A673 (cell line): ENCODE measurements at regions not wholly inside any gene's neighbourhood (a gene's known extent, or its start where the extent isn't known, plus 50 kb on each side); places are given as distances from the start of the nearest gene placed in this dataset.

ENCODE experiments used
- BruUV-seq: library from RNA; stranded (reverse); fragments of 400-500 nt; replicated peaks from 2 replicates; lab custom pipeline; 2021; lab: Mats Ljungman, UMichigan
- CTCF ChIA-PET: fragments of 300-600 bp; sonication (Branson Sonifier 250); formaldehyde crosslinking; loops from one replicate; lab custom pipeline; 2022; ENCODE audit warnings: antibody characterized with exemption; lab: Charles Lee
- POLR2A ChIA-PET: fragments of 300-600 bp; sonication (Branson Sonifier 250); formaldehyde crosslinking; loops from one replicate; lab custom pipeline; 2022; ENCODE audit warnings: antibody characterized with exemption; ENCODE audit not compliant: low non-redundant PET; lab: Charles Lee
- DNase-seq: peaks from one replicate; pipeline ENCODE4 v3.0.0-alpha.2; 2015; ENCODE audit warnings: low spot score
- H3K27ac ChIP-seq: fragments of 200-600 bp; sonication (generic); 2 replicates; pipeline ENCODE4 v1.5.1; 2016; ENCODE audit warnings: mixed run types, low read depth, mild to moderate bottlenecking, mixed read lengths, antibody characterized with exemption, low read length; ENCODE audit not compliant: poor library complexity, severe bottlenecking
- H3K27me3 ChIP-seq: fragments of 200-600 bp; sonication (generic); replicated peaks from 2 replicates; pipeline ENCODE4 v1.6.1; 2017; ENCODE audit warnings: mixed run types, low read depth, mild to moderate bottlenecking, mixed read lengths, antibody characterized with exemption, low read length; ENCODE audit not compliant: insufficient read depth, poor library complexity
- H3K36me3 ChIP-seq: fragments of 200-600 bp; sonication (generic); 2 replicates; pipeline ENCODE4 v1.6.1; 2016; ENCODE audit warnings: mixed run types, mild to moderate bottlenecking, mixed read lengths, antibody characterized with exemption, low read length; ENCODE audit not compliant: insufficient read depth, poor library complexity, severe bottlenecking
- H3K4me1 ChIP-seq: fragments of 200-600 bp; sonication (generic); 2 replicates; pipeline ENCODE4 v1.6.1; 2017; ENCODE audit warnings: mixed run types, mild to moderate bottlenecking, mixed read lengths, antibody characterized with exemption, low read length; ENCODE audit not compliant: insufficient read depth, poor library complexity, severe bottlenecking
- H3K4me3 ChIP-seq: fragments of 200-600 bp; sonication (generic); 2 replicates; pipeline ENCODE4 v1.5.1; 2016; ENCODE audit warnings: low read depth, mixed run types, mild to moderate bottlenecking, mixed read lengths, low read length; ENCODE audit not compliant: poor library complexity, severe bottlenecking
- H3K9me3 ChIP-seq: fragments of 200-600 bp; sonication (generic); 2 replicates; pipeline ENCODE4 v1.6.1; 2016; ENCODE audit warnings: mixed run types, low read depth, mild to moderate bottlenecking, mixed read lengths, antibody characterized with exemption, low read length; ENCODE audit not compliant: poor library complexity, severe bottlenecking
- CTCF ChIP-seq: fragments of 300-800, 200-600 bp; sonication (generic); conservative IDR thresholded peaks from 2 replicates; pipeline ENCODE4 v1.5.1; 2017; ENCODE audit warnings: low read depth, mild to moderate bottlenecking, antibody characterized with exemption, low read length, moderate library complexity, mixed read lengths
- EZH2 ChIP-seq: fragments of 200-600 bp; sonication (generic); IDR thresholded peaks from 2 replicates; pipeline ENCODE4 v1.6.1; 2017; ENCODE audit warnings: borderline replicate concordance, low read depth, mild to moderate bottlenecking, mixed read lengths, antibody characterized with exemption, low read length; ENCODE audit not compliant: poor library complexity, severe bottlenecking
- intact Hi-C: fragments of 100-400 bp; cut with micrococcal nuclease; formaldehyde crosslinking; loops from one replicate; pipeline ENCODE4 v1.10.0; 2022; ENCODE audit not compliant: unreplicated experiment

- BruUV-seq = no TSS peak
- ChIA-PET POLR2A (no interaction called here), CTCF (interaction anchor here (0.6 to 0.7 kb wide), 2 partner anchors 1635 to 1674 kb away, joined by 6 to 10 read pairs; no protein-coding TSS in a partner anchor)
- no peaks in the 10 kb centered on the region for H3K4me1 ChIP-seq
- DNase-seq = peak; percentile 45
- intact Hi-C loops = no loop called here
- no peak overlapping the region for H3K4me3 ChIP-seq
- no peaks in the 10 kb centered on the region for H3K36me3 ChIP-seq
- no peak overlapping the region for H3K27ac ChIP-seq
- no peaks in the 10 kb centered on the region for H3K9me3 ChIP-seq
- no peaks in the 10 kb centered on the region for H3K27me3 ChIP-seq
- TF ChIP-seq EZH2 (no peak), CTCF (peak; percentile 38)
These were observed 2206.0 kb downstream of the MRPL39 start for GRCh38 chr21:23401278-23401677.

GRCh38 chr21:23398726-23399125 lies 2208.6 kb downstream of the MRPL39 start:
- POLR2A ChIA-PET = no interaction called here
- CTCF ChIA-PET = no interaction called here

GRCh38 chr21:23394458-23394857 lies 2212.8 kb downstream of the MRPL39 start:
- Histone ChIP-seq H3K9me3 (no peaks in the 10 kb centered on the region), H3K36me3 (no peaks in the 10 kb centered on the region), H3K27ac (no peak overlapping the region), H3K4me1 (no peaks in the 10 kb centered on the region), H3K4me3 (no peak overlapping the region), H3K27me3 (no peaks in the 10 kb centered on the region)
- CTCF ChIA-PET = no interaction called here
- TF ChIP-seq CTCF (peak; percentile 47), EZH2 (no peak)
- DNase-seq = peak; percentile 3
- BruUV-seq = no TSS peak
- intact Hi-C loops = loop anchor here (2.0 kb wide), 1 partner anchor 602 kb away; no protein-coding TSS in a partner anchor
- POLR2A ChIA-PET = no interaction called here

More at GRCh38 chr21:23398726-23399125, 2208.6 kb downstream of the MRPL39 start:
- no peaks in the 10 kb centered on the region for H3K36me3 ChIP-seq
- intact Hi-C loops = no loop called here
- no peak overlapping the region for H3K27ac ChIP-seq
- H3K9me3 ChIP-seq = no peaks in the 10 kb centered on the region
- no peak overlapping the region for H3K4me3 ChIP-seq
- TF ChIP-seq CTCF = no peak
- no peak for TF ChIP-seq EZH2
- H3K27me3 ChIP-seq = no peaks in the 10 kb centered on the region
- DNase-seq = no peak
- no TSS peak for BruUV-seq
- no peaks in the 10 kb centered on the region for H3K4me1 ChIP-seq
